22Rv1 (cell line): ENCODE measurements at regions not wholly inside any gene's neighbourhood (a gene's known extent, or its start where the extent isn't known, plus 50 kb on each side); places are given as distances from the start of the nearest gene placed in this dataset.

ENCODE experiments used
- H3K27ac ChIP-seq: fragments of 450-650 bp; 2 replicates; pipeline ENCODE4 v1.5.1; 2017
- CTCF ChIP-seq: fragments of 450-650 bp; IDR thresholded peaks from 2 replicates; pipeline ENCODE4 v1.5.1; 2017; ENCODE audit warnings: mild to moderate bottlenecking
- ZFX ChIP-seq: fragments of 450-650 bp; IDR thresholded peaks from 2 replicates; pipeline ENCODE4 v1.6.1; 2017; ENCODE audit warnings: antibody characterized with exemption, borderline replicate concordance

- no peak overlapping the region for H3K27ac ChIP-seq
- TF ChIP-seq ZFX (no peak), CTCF (no peak)
Observed at GRCh38 chr2:237156857-237157779, 71.4 kb downstream of the COPS8 start.

GRCh38 chr2:237157780-237158102 is 72.1 kb downstream of the COPS8 start:
- H3K27ac ChIP-seq: no peak overlapping the region
- TF ChIP-seq ZFX: no peak

- TF ChIP-seq CTCF (no peak), ZFX (no peak)
- no peak overlapping the region for H3K27ac ChIP-seq
Observed at GRCh38 chr2:237158194-237158593, 72.5 kb downstream of the COPS8 start.

- H3K27ac ChIP-seq: no peak overlapping the region
- TF ChIP-seq ZFX (no peak), CTCF (no peak)
Observed at GRCh38 chr2:237159006-237159911, 73.6 kb downstream of the COPS8 start.

GRCh38 chr2:237160271-237160919 is 74.7 kb downstream of the COPS8 start:
- TF ChIP-seq CTCF (no peak), ZFX (no peak)
- H3K27ac ChIP-seq: no peak overlapping the region

GRCh38 chr2:237161189-237161588 is 75.5 kb downstream of the COPS8 start:
- no peak overlapping the region for H3K27ac ChIP-seq
- TF ChIP-seq CTCF: no peak
- TF ChIP-seq ZFX: no peak

- no peak overlapping the region for H3K27ac ChIP-seq
- TF ChIP-seq CTCF (no peak), ZFX (no peak)
Observed at GRCh38 chr2:237162959-237163358, 77.3 kb downstream of the COPS8 start.
